ENCODE measurements at regions not wholly inside any gene's neighbourhood (a gene's known extent, or its start where the extent isn't known, plus 50 kb on each side); places are given as distances from the start of the nearest gene placed in this dataset.

- H3K4me2 ChIP-seq, result no peak overlapping the region
- H3K9me3 ChIP-seq (ENCODE audit: insufficient read depth, low read depth), result no peaks in the 10 kb centered on the region
- no peak overlapping the region for H3K4me3 ChIP-seq
- H3K9me2 ChIP-seq (ENCODE audit: insufficient read depth), result no peaks in the 10 kb centered on the region
- no peaks in the 10 kb centered on the region for H3F3A ChIP-seq (ENCODE audit: insufficient read depth, low read depth)
- no peak overlapping the region for H3K27ac ChIP-seq
- no peak for DNase-seq
- BruUV-seq (replicated peaks), result no TSS peak
- CTCF ChIA-PET, result no interaction called here
- TF ChIP-seq EZH2 (IDR thresholded peaks at IDR 0.05; ENCODE audit: low read depth), result no peak
- no peak for TF ChIP-seq CTCF (conservative IDR thresholded peaks at IDR 0.05)
- intact Hi-C loops (cut with micrococcal nuclease; ENCODE audit: unreplicated experiment), result no loop called here
- peaks cover 9% of the 10 kb centered on the region; the same call in 1 of the 2 replicates for H3K4me1 ChIP-seq (replicated peaks; ENCODE audit: insufficient read depth)
- H3K36me3 ChIP-seq (ENCODE audit: low read depth), result no peaks in the 10 kb centered on the region
- POLR2A ChIA-PET (ENCODE audit: unreplicated experiment), result no interaction called here
- no peaks in the 10 kb centered on the region for H3K79me2 ChIP-seq (ENCODE audit: low read depth)
- H2AFZ ChIP-seq, result no peak overlapping the region
- H4K20me1 ChIP-seq (ENCODE audit: insufficient read depth), result no peaks in the 10 kb centered on the region
- H3K27me3 ChIP-seq (ENCODE audit: insufficient read depth, low read depth), result no peaks in the 10 kb centered on the region
Measured at GRCh38 chr5:121415270-121415669, 436.4 kb upstream of the FTMT start.

- intact Hi-C loops (cut with micrococcal nuclease; ENCODE audit: unreplicated experiment), result no loop called here
- no peaks in the 10 kb centered on the region for H3F3A ChIP-seq (ENCODE audit: insufficient read depth, low read depth)
- H4K20me1 ChIP-seq (ENCODE audit: insufficient read depth), result no peaks in the 10 kb centered on the region
- no peaks in the 10 kb centered on the region for H3K9me2 ChIP-seq (ENCODE audit: insufficient read depth)
- H3K36me3 ChIP-seq (ENCODE audit: low read depth), result no peaks in the 10 kb centered on the region
- no peak for TF ChIP-seq CTCF (conservative IDR thresholded peaks at IDR 0.05)
- TF ChIP-seq EZH2 (IDR thresholded peaks at IDR 0.05; ENCODE audit: low read depth), result no peak
- no peak overlapping the region for H3K4me3 ChIP-seq
- ChIA-PET POLR2A (ENCODE audit: unreplicated experiment) (no interaction called here), CTCF (no interaction called here)
- 0 out of 2 replicates have a peak, but pooled peaks cover 4% of the 10 kb centered on the region for H3K9me3 ChIP-seq (ENCODE audit: insufficient read depth, low read depth)
- no peak overlapping the region for H3K4me2 ChIP-seq
- no peaks in the 10 kb centered on the region for H3K27me3 ChIP-seq (ENCODE audit: insufficient read depth, low read depth)
- DNase-seq, result no peak
- H2AFZ ChIP-seq, result no peak overlapping the region
- no peaks in the 10 kb centered on the region for H3K4me1 ChIP-seq (replicated peaks; ENCODE audit: insufficient read depth)
- no peaks in the 10 kb centered on the region for H3K79me2 ChIP-seq (ENCODE audit: low read depth)
- no TSS peak for BruUV-seq (replicated peaks)
- H3K27ac ChIP-seq, result no peak overlapping the region
Measured at GRCh38 chr5:121421646-121422045, 430.0 kb upstream of the FTMT start.

- Histone ChIP-seq H3K4me3 (no peak overlapping the region), H2AFZ (no peak overlapping the region)
Measured at GRCh38 chr5:121424976-121425375, 426.7 kb upstream of the FTMT start.

More at GRCh38 chr5:121424976-121425375, 426.7 kb upstream of the FTMT start:
- H3K36me3 ChIP-seq (ENCODE audit: low read depth), result no peaks in the 10 kb centered on the region
- no peak for TF ChIP-seq CTCF (conservative IDR thresholded peaks at IDR 0.05)
- TF ChIP-seq EZH2 (IDR thresholded peaks at IDR 0.05; ENCODE audit: low read depth), result no peak
- intact Hi-C loops (cut with micrococcal nuclease; ENCODE audit: unreplicated experiment), result no loop called here
- H3K79me2 ChIP-seq (ENCODE audit: low read depth), result no peaks in the 10 kb centered on the region
- ChIA-PET CTCF (no interaction called here), POLR2A (ENCODE audit: unreplicated experiment) (no interaction called here)
- no TSS peak for BruUV-seq (replicated peaks)
- no peaks in the 10 kb centered on the region for H3K4me1 ChIP-seq (replicated peaks; ENCODE audit: insufficient read depth)
- H3K9me3 ChIP-seq (ENCODE audit: insufficient read depth, low read depth), result 0 out of 2 replicates have a peak, but pooled peaks cover 4% of the 10 kb centered on the region
- H3K4me2 ChIP-seq, result no peak overlapping the region
- no peaks in the 10 kb centered on the region for H3F3A ChIP-seq (ENCODE audit: insufficient read depth, low read depth)
- no peaks in the 10 kb centered on the region for H4K20me1 ChIP-seq (ENCODE audit: insufficient read depth)
- H3K9me2 ChIP-seq (ENCODE audit: insufficient read depth), result no peaks in the 10 kb centered on the region
- H3K27me3 ChIP-seq (ENCODE audit: insufficient read depth, low read depth), result no peaks in the 10 kb centered on the region
- no peak for DNase-seq
- H3K27ac ChIP-seq, result no peak overlapping the region
